MM.1S (cell line): ENCODE measurements at regions not wholly inside any gene's neighbourhood (a gene's known extent, or its start where the extent isn't known, plus 50 kb on each side); places are given as distances from the start of the nearest gene placed in this dataset.

ENCODE experiments used
- EZH2 ChIP-seq: fragments of 300-600 bp; sonication (generic); optimal IDR thresholded peaks from 2 replicates; pipeline ENCODE3; 2017; ENCODE audit warnings: low read depth, mild to moderate bottlenecking, antibody characterized with exemption, low read length, mixed read lengths
- EZH2phosphoT487 ChIP-seq: fragments of 300-600 bp; sonication (generic); IDR thresholded peaks from 2 replicates; pipeline ENCODE4 v1.6.1; 2018; ENCODE audit warnings: antibody characterized with exemption, low read length
- TF ChIP-seq, protein P1 (sequence below): fragments of 300-600 bp; sonication (generic); IDR thresholded peaks from 2 replicates; pipeline ENCODE4 v1.5.1; 2016; ENCODE audit warnings: antibody characterized with exemption, low read length, mixed read lengths

DNA sequence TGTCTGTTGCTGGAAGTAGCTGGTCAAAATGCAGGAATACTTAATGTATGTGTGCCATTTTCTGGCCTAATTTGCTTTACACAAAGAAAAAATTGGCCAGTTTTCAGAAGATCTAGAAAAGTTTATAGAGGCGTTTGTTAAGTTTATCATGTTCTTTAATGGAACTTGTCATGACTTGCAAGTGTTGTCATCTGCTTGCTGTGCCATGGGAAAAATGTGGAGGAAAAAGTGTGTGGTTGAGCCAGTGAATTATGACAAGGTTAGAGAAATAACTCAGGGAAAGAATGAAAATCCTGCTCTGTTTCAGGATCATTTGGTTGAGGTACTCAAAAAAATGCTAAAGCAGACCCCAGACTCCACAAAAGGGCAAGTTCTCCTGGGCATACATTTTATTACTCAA is 301.6 kb upstream of the CDH2 start:
- TF ChIP-seq, protein P1, sequence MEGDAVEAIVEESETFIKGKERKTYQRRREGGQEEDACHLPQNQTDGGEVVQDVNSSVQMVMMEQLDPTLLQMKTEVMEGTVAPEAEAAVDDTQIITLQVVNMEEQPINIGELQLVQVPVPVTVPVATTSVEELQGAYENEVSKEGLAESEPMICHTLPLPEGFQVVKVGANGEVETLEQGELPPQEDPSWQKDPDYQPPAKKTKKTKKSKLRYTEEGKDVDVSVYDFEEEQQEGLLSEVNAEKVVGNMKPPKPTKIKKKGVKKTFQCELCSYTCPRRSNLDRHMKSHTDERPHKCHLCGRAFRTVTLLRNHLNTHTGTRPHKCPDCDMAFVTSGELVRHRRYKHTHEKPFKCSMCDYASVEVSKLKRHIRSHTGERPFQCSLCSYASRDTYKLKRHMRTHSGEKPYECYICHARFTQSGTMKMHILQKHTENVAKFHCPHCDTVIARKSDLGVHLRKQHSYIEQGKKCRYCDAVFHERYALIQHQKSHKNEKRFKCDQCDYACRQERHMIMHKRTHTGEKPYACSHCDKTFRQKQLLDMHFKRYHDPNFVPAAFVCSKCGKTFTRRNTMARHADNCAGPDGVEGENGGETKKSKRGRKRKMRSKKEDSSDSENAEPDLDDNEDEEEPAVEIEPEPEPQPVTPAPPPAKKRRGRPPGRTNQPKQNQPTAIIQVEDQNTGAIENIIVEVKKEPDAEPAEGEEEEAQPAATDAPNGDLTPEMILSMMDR, result no peak
- no peak for TF ChIP-seq EZH2
- no peak for TF ChIP-seq EZH2phosphoT487
